NOMO-1 treated with dmso at 0.1 percent for 144 hours (cell line): ENCODE measurements at regions not wholly inside any gene's neighbourhood (a gene's known extent, or its start where the extent isn't known, plus 50 kb on each side); places are given as distances from the start of the nearest gene placed in this dataset.
"Not testable (repeated sequence)": the region's sequence is repeated elsewhere in the genome, so short reads cannot be mapped to it uniquely, and the experiment has no call there.

Experiments used
- DNase-seq: peaks from one replicate; lab custom pipeline; 2025; ENCODE audit not compliant: unreplicated experiment; lab: John Stamatoyannopoulos, UW

DNA sequence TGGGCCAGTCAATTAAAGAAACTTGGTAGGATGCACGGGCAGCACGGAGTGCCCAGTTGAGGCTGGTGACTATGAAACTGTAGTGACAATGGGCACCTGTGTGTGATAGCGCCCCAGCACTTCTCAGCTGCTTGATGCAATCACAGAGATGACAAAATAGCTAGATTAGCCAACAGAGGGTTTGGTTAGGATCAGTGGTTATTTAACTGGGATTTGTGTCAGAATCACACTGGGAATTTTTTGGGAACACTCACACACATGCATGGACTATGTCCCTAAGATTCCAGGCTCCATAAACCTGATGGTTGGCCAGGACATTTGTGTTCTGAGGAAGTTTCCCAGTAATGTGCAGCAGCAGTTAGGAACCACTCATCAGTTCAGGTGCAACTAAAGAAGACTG, 51.2 kb upstream of the DAAM1 start:
- DNase-seq: no peak

DNA sequence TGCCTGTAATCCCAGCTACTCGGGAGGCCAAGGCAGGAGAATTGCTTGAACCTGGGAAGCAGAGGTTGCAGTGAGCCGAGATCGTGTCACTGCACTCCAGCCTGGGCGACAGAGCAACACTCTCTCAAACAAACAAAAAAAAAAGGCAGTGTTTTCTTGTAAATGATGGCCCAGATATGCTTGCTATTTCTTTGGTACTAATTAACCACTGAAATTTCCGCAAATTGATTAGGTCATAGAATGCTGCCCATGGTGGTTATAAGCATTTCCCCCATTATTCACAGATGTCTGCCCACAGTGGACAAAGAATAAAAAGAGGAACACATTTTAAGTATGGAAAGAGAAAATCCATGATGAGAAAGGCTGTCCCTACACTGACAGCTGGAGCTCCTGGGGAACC, 49.9 kb upstream of the DAAM1 start:
- DNase-seq: not testable (repeated sequence)
